Peyer's patch (tissue), 4 donors: ENCODE measurements at regions not wholly inside any gene's neighbourhood (a gene's known extent, or its start where the extent isn't known, plus 50 kb on each side); places are given as distances from the start of the nearest gene placed in this dataset.

ENCODE experiments used
- POLR2A ChIP-seq, 2 donors: fragments of 450-650 bp; IDR thresholded peaks; one replicate each; pipeline ENCODE4 v1.5.1; 2017; ENCODE audit warnings: antibody characterized with exemption in 2 of 2, mild to moderate bottlenecking in 2 of 2, moderate library complexity in 2 of 2
- TF ChIP-seq, protein P1 (sequence below), 6 experiments: fragments of 450-650 bp in 4 of 6; fragments of 200-600 bp in 2 of 6; sonication (generic) in 1 of 6; IDR thresholded peaks; one replicate each; pipeline ENCODE4 v1.5.1; 2017 to 2019; ENCODE audit warnings: antibody characterized with exemption in 6 of 6, mild to moderate bottlenecking in 3 of 6, moderate library complexity in 1 of 6

DNA sequence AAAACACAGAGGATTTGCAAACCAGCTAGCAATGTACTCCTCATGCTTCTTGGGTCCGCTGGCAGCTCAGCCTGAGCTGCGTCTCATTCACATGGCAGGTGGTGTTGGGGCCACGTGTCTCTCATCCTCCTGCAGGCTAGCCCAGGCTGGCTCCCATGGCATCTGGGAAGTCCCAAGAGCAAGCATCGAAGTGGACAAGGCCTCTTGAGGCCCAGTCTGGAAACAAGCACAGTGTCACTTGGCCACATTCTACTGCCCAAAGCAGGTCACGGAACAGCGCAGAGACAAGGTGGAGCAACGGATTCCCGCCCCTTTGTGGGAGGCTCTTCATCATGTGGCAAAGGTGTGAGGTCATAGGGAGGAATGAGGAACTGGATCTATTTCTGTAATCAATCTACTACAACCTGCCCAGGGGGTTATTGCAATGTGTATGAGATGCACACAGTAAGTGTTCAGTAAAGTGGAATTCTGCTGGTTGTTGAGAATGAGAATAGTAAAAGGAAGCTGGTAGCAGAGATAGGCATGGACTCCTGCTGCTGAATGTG, 128.3 kb downstream of the TPRA1 start:
- TF ChIP-seq POLR2A (IDR thresholded peaks at IDR 0.05): no peak
- TF ChIP-seq, protein P1, sequence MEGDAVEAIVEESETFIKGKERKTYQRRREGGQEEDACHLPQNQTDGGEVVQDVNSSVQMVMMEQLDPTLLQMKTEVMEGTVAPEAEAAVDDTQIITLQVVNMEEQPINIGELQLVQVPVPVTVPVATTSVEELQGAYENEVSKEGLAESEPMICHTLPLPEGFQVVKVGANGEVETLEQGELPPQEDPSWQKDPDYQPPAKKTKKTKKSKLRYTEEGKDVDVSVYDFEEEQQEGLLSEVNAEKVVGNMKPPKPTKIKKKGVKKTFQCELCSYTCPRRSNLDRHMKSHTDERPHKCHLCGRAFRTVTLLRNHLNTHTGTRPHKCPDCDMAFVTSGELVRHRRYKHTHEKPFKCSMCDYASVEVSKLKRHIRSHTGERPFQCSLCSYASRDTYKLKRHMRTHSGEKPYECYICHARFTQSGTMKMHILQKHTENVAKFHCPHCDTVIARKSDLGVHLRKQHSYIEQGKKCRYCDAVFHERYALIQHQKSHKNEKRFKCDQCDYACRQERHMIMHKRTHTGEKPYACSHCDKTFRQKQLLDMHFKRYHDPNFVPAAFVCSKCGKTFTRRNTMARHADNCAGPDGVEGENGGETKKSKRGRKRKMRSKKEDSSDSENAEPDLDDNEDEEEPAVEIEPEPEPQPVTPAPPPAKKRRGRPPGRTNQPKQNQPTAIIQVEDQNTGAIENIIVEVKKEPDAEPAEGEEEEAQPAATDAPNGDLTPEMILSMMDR (IDR thresholded peaks at IDR 0.05): no peak
